ENCODE measurements at regions not wholly inside any gene's neighbourhood (a gene's known extent, or its start where the extent isn't known, plus 50 kb on each side); places are given as distances from the start of the nearest gene placed in this dataset.

GRCh38 chr4:181345931-181346330 is 897.3 kb upstream of the TENM3 start:
- no peak for DNase-seq (ENCODE audit: low read depth)
- no peak overlapping the region for H3K4me3 ChIP-seq (ENCODE audit: control insufficient read depth, low read depth, low read length)
- no peak for TF ChIP-seq CTCF (IDR thresholded peaks at IDR 0.05; ENCODE audit: control insufficient read depth, insufficient read depth, low read depth, low read length, missing control alignments)

GRCh38 chr4:181350615-181351415 is 892.4 kb upstream of the TENM3 start:
- no peak for TF ChIP-seq CTCF (IDR thresholded peaks at IDR 0.05; ENCODE audit: control insufficient read depth, insufficient read depth, low read depth, low read length, missing control alignments)
- H3K4me3 ChIP-seq (ENCODE audit: control insufficient read depth, low read depth, low read length): no peak overlapping the region
- no peak for DNase-seq (ENCODE audit: low read depth)

- peak; percentile 24 for DNase-seq (ENCODE audit: low read depth)
- no peak overlapping the region for H3K4me3 ChIP-seq (ENCODE audit: control insufficient read depth, low read depth, low read length)
- TF ChIP-seq CTCF (IDR thresholded peaks at IDR 0.05; ENCODE audit: control insufficient read depth, insufficient read depth, low read depth, low read length, missing control alignments): no peak
Observed at GRCh38 chr4:181364504-181364903, 878.7 kb upstream of the TENM3 start.

GRCh38 chr4:181365671-181366070 is 877.5 kb upstream of the TENM3 start:
- no peak overlapping the region for H3K4me3 ChIP-seq (ENCODE audit: control insufficient read depth, low read depth, low read length)
- DNase-seq (ENCODE audit: low read depth): no peak
- no peak for TF ChIP-seq CTCF (IDR thresholded peaks at IDR 0.05; ENCODE audit: control insufficient read depth, insufficient read depth, low read depth, low read length, missing control alignments)

GRCh38 chr4:181372014-181372413 is 871.2 kb upstream of the TENM3 start:
- DNase-seq (ENCODE audit: low read depth): no peak

GRCh38 chr4:181376058-181376457 is 867.1 kb upstream of the TENM3 start:
- TF ChIP-seq CTCF (IDR thresholded peaks at IDR 0.05; ENCODE audit: control insufficient read depth, insufficient read depth, low read depth, low read length, missing control alignments): no peak
- DNase-seq (ENCODE audit: low read depth): no peak
- H3K4me3 ChIP-seq (ENCODE audit: control insufficient read depth, low read depth, low read length): no peak overlapping the region

More at GRCh38 chr4:181372014-181372413, 871.2 kb upstream of the TENM3 start:
- H3K4me3 ChIP-seq (ENCODE audit: control insufficient read depth, low read depth, low read length): no peak overlapping the region
- TF ChIP-seq CTCF (IDR thresholded peaks at IDR 0.05; ENCODE audit: control insufficient read depth, insufficient read depth, low read depth, low read length, missing control alignments): no peak

Measured in AG09309 (cell line).